ENCODE measurements at regions not wholly inside any gene's neighbourhood (a gene's known extent, or its start where the extent isn't known, plus 50 kb on each side); places are given as distances from the start of the nearest gene placed in this dataset.

GRCh38 chr2:166637051-166637450 lies 143.0 kb upstream of the SCN7A start:
- Histone ChIP-seq H3K36me3 (replicated peaks in 1 of 2) (no peaks in the 10 kb centered on the region), H3K9me3 (replicated peaks in 1 of 3) (no peaks in the 10 kb centered on the region), H3K27me3 (no peaks in the 10 kb centered on the region), H3K27ac (no peak overlapping the region), H3K4me1 (replicated peaks in 1 of 2) (no peaks in the 10 kb centered on the region), H3K4me3 (no peak overlapping the region)
- DNase-seq: no peak
- no peak for TF ChIP-seq CTCF (IDR thresholded peaks at IDR 0.05)
- no peak for TF ChIP-seq POLR2A (IDR thresholded peaks at IDR 0.05)
- intact Hi-C loops (cut with DNase I): no loop called here
- 52 to 67% (median 57%) methylated on average over 1 of the region's 1 CpG for WGBS, 4 donors

DNA sequence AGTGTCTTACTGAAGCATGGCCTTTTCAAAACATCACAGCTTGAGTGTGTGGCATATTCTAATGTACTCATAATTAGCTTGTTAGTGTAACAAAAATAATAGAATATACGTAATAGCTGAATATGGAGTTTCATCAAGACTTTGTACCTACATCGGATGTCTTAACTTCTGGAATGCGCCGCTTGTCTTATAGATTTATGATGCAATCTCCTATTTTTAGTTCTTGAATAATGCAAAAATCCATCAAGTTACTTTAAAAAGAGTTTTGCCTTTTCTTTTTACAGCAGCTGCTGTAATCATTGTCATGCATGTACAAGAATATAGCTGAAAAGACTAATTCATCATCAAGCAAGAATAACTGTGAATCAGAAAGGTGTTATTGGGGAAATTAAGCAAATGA lies 140.7 kb upstream of the SCN7A start:
- no peak for DNase-seq
- no peak overlapping the region for H3K27ac ChIP-seq
- intact Hi-C loops (cut with DNase I): no loop called here

GRCh38 chr2:166632616-166633015 lies 138.6 kb upstream of the SCN7A start:
- Histone ChIP-seq H3K4me1 (replicated peaks in 1 of 2) (no peaks in the 10 kb centered on the region), H3K4me3 (no peak overlapping the region), H3K27me3 (no peaks in the 10 kb centered on the region), H3K27ac (no peak overlapping the region), H3K36me3 (replicated peaks in 1 of 2) (no peaks in the 10 kb centered on the region), H3K9me3 (replicated peaks in 1 of 3) (no peaks in the 10 kb centered on the region)
- intact Hi-C loops (cut with DNase I): no loop called here
- 56 to 62% (median 59%) methylated on average over 3 of the region's 3 CpGs for WGBS, 4 donors
- DNase-seq: no peak
- TF ChIP-seq POLR2A (IDR thresholded peaks at IDR 0.05): no peak
- TF ChIP-seq CTCF (IDR thresholded peaks at IDR 0.05): no peak

More for the DNA sequence above, 140.7 kb upstream of the SCN7A start:
- H3K36me3 ChIP-seq (replicated peaks in 1 of 2): no peaks in the 10 kb centered on the region
- no peaks in the 10 kb centered on the region for H3K9me3 ChIP-seq (replicated peaks in 1 of 3)
- H3K4me1 ChIP-seq (replicated peaks in 1 of 2): no peaks in the 10 kb centered on the region
- 57 to 70% (median 67%) methylated on average over 4 of the region's 4 CpGs for WGBS, 4 donors
- no peaks in the 10 kb centered on the region for H3K27me3 ChIP-seq
- H3K4me3 ChIP-seq: no peak overlapping the region
- no peak for TF ChIP-seq CTCF (IDR thresholded peaks at IDR 0.05)
- TF ChIP-seq POLR2A (IDR thresholded peaks at IDR 0.05): no peak

DNA sequence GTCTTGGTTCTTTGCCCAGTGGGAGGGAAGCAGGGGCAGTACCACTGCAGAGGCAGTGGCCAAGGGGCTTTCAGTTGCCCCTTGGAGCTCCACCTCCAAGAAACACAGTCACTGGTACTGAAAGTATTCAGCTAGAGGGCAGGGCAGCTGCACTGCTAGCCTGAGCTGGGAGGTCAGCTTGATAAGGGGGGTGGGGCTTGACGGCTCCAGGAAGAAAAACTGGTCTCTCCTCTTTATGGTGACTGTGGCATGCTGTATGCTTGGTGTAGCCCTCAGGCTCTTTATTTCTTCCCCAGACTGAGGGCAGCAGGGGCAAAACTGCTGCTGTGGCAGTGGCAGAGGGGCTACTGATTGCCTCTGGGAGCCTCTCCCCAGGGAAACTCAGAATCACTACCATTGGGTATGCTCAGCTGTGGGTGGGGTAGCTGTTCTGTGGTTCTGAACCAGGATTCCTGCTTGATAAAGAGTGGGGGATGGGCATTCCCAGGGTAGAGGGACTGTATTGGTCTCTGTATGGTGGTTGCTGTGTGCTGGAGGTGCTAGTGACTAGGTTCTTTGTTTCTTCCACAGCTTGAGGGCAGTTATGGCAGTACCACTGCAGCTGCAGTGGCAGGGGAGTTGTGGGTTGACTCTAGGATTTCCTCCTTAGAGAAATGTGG lies 134.6 kb upstream of the SCN7A start:
- Histone ChIP-seq H3K9me3 (replicated peaks in 1 of 3) (no peaks in the 10 kb centered on the region), H3K4me1 (replicated peaks in 1 of 2) (no peaks in the 10 kb centered on the region), H3K27ac (no peak overlapping the region), H3K36me3 (replicated peaks in 1 of 2) (no peaks in the 10 kb centered on the region), H3K27me3 (no peaks in the 10 kb centered on the region), H3K4me3 (no peak overlapping the region)
- intact Hi-C loops (cut with DNase I): no loop called here
- no peak for TF ChIP-seq CTCF (IDR thresholded peaks at IDR 0.05)
- TF ChIP-seq POLR2A (IDR thresholded peaks at IDR 0.05): no peak
- 50 to 86% (median 67%) methylated on average over 1 of the region's 1 CpG; no CpG with 5 or more reads in 1 of the 4 donors for WGBS, 4 donors
- no peak for DNase-seq
